ENCODE measurements at regions not wholly inside any gene's neighbourhood (a gene's known extent, or its start where the extent isn't known, plus 50 kb on each side); places are given as distances from the start of the nearest gene placed in this dataset.

DNA sequence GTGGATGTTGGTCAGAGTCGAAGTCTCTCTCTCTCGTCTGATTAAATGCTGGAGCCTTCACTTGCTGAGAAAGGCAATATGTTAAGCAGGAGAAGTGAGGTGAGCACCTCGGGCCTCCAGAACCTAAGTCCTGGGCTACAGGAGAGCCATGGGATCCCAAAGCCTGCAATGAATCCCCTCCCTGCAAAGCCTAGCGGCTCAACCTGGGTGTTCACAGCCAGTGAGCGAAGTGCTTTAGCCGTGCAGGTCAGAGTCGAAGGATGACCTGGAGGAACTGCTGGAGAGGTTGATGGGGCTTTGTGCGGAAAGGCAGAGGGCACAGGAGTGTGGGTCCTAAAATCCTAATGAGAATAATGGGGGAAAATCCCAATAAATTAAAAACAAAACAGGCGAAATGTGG, 267.8 kb downstream of the ENGASE start:
- ATAC-seq (no peak), DNase-seq (no peak)
- intact Hi-C loops (cut with DNase I): no loop called here

- DNase-seq (no peak), ATAC-seq (no peak)
- intact Hi-C loops (cut with DNase I): no loop called here
These were observed 267.2 kb downstream of the ENGASE start for GRCh38 chr17:79341816-79342215.

DNA sequence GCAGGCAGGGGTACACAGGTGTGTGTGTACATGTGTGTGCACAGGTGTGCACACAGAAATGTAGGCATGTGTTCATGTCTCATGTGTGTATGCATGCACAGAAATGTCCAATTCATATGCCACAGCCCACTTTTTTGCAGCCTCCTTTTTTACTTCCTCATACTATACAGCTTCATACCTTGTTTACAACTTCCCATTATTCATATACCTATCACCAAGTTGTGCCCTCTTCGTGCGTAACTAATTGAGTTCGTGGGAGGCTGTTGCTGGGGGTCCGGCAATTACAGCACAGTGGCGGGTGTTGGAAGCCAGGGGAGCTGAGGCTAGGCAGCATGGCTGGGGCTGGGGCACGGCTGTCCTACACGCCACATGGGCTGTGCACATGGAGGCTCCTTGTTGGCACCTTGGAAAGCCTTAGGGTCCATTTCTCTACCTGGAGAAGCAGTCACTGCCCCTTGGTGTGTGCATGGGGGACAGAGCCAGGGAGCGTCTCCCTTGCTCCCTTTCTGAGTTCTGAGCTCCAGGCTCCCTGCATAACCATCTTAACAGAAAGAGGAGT, 266.7 kb downstream of the ENGASE start:
- DNase-seq (no peak), ATAC-seq (no peak)
- intact Hi-C loops (cut with DNase I): no loop called here

GRCh38 chr17:79340333-79341221, 266.0 kb downstream of the ENGASE start:
- ATAC-seq (no peak), DNase-seq (no peak)
- intact Hi-C loops (cut with DNase I): no loop called here

DNA sequence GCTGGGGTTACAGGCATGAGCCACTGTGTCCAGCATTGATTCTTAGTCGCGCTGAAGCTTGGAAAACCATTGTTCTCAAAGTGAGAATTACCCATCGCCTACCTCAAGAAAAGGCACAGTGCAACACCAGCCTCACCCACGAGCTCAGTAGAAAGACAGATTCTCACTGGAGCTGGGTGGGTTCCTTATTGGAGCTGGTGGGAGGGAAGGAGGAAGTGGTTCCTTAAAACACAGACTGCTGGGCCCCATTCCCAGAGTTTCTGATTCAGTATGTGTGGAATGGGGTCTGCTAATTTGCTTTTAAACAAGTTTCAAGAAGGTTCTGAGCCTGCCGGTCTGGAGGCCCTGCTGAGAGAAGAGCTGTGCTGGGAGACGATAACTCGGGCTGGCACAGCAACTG, 264.7 kb downstream of the ENGASE start:
- no peak for DNase-seq

DNA sequence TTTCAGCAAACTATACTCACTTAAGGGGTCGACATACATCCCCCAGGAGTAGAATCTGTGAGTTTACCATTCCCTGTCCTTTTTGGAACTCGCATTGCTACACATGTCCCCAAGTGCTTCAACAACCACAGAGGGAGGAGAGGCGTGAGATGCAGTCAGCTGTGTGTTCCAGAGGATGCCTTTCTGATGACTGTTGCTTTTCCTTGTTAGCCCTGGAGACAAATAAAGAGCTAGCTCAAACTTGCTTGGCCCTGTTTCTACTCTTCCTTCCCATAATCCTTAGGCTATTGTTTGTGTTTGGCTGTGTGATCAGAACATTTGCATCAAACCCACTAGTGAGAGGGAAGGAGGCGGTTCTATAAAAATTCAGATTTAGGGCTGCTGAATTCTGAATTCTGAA, 264.0 kb downstream of the ENGASE start:
- DNase-seq (no peak), ATAC-seq (no peak)
- intact Hi-C loops (cut with DNase I): no loop called here

More for the DNA sequence above, 264.7 kb downstream of the ENGASE start:
- intact Hi-C loops (cut with DNase I): no loop called here
- no peak for ATAC-seq

DNA sequence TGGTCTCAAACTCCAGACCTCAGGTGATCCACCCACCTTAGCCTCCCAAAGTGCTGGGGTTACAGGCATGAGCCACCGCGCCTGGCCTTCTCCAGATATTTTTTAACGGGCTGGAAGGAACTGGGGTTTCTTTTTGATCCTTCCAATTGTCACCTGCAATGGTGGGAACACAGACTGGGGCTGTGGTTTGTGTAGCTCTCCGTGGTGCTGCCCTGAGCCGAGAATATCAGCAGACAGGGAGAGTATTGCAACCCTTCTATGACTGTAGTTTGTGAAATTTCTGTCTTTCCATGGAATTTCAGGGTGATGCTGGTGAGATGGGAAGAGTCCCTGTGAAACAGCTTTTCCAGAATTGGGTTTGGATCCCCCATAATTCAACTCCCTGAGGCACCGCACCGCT, 263.5 kb downstream of the ENGASE start:
- DNase-seq (no peak), ATAC-seq (no peak)
- intact Hi-C loops (cut with DNase I): no loop called here

DNA sequence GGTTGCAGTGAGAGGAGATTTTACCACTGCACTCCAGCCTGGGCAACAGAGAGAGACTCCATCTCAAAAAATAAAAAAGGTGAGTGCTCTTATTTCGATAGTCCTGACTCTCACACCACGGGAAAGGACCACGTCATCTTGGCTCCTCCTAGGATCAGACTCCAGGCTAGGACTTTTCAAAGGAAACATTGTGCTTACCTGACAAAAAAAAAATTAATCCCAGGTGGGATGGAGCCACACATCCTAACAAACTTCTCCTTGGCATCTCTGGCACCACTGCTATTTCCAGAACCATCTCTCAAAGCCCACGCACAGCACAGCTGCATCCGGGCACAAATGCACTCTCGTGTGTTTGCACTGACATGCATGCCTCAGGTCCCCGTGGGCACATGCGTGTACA, 262.4 kb downstream of the ENGASE start:
- DNase-seq (no peak), ATAC-seq (no peak)
- intact Hi-C loops (cut with DNase I): no loop called here

DNA sequence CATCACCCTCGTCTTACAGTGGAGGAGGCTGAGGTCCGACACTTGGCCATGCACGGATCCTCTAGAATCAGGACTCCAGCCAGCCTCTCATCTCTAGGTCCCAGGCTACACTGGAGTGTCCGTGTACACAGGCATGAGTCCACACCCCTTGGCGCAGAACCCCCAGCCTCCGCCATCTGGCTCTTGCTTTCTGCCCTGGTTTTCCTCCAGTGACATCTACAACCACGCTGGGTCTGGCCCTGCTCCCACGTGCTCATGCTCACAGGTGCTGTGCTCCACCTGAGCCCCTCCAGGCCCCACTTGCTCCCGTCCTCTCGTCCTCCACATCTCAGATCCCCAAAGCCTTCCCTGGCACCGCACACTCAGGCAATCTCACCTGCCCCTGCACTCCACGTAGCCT, 260.8 kb downstream of the ENGASE start:
- ATAC-seq (no peak), DNase-seq (no peak)
- intact Hi-C loops (cut with DNase I): no loop called here

DNA sequence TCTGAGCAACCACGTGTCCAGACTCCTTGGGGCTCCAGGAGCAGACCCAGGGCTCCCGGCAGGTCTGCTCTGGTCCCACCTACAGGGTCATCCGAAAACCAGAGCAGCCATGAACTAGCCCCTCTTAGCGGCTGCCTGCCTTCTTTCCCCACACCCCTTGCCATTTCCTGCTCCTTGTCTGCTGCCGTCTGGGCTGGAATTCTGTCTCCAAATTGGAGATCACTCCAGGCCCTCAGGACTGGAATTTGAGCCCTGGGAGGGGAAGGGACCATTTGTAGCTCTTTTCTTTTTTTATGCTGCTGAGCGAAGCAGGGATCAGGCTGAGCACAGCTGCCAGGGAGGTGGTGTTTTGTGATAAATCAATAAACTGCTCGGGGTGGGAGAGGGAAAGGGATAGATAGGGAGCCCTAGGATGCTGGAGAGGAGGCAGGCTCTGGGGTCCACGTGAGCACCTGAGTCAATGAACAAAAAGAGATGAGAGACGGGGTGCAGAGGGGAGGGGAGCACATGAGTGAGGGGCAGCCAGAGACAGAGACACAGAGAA, 257.5 kb downstream of the ENGASE start:
- ATAC-seq (no peak), DNase-seq (no peak)
- intact Hi-C loops (cut with DNase I): no loop called here

DNA sequence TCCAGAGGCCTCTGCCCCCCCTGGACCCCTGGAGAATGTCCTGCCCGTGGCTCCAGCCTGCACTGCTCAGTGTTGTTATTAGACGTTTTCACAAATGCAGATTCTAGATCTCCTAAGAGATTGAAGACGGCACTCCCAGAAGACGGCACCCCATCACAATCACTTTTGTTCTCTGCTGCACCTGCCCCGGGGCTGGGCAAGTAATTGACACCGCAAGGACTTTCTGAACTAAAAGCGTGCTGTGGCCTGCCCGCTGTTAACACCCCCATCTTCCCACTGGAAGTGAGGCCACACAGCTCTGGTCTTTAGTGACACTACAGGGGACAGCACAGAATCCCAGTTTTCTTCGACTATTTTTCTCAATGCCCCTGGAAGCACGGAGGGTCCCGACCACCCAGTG, 256.9 kb downstream of the ENGASE start:
- no peak for DNase-seq
- ATAC-seq: no peak
- intact Hi-C loops (cut with DNase I): no loop called here

- no peak for DNase-seq
- ATAC-seq: no peak
- intact Hi-C loops (cut with DNase I): no loop called here
These were observed 256.1 kb downstream of the ENGASE start for GRCh38 chr17:79330696-79331095.

GRCh38 chr17:79330229-79330628, 255.6 kb downstream of the ENGASE start:
- intact Hi-C loops (cut with DNase I): no loop called here
- no peak for ATAC-seq
- no peak for DNase-seq

GRCh38 chr17:79326814-79327213, 252.2 kb downstream of the ENGASE start:
- intact Hi-C loops (cut with DNase I): no loop called here
- no peak for DNase-seq
- no peak for ATAC-seq

DNA sequence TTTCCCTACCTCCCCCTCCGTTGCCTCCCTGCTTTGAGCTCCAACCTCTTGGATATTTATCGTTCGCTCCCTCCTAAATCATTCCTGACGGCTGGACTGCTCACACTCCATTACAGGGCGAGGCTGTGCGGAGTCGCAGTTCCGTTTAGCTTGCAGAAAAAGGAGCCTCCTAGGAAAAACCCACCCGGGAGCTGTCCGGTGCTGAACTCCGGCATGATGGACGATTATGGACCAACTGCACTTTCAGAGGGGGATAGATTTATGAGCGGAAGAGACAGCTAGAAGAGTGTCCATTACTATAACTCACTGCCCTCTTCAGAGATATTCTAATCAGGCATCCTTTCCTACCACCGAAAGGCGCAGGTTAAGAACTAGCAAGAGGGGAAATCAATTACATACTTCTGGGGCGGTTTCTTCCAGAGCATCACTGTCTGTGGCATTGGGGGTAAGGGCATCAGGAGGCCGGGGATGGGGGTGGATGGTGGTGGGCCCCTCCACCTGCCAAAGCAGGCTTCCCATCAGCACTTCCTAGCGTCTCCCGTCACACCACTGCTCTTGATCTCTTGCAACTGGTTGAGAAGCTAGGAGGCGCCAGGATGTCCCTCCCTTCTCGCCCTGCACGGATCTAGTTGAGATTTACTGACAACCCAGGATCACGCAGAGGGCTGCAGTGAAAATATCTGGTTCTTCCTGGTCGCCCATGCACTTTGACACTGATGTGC, 251.2 kb downstream of the ENGASE start:
- intact Hi-C loops (cut with DNase I): no loop called here
- DNase-seq (no peak), ATAC-seq (no peak)

- intact Hi-C loops (cut with DNase I): no loop called here
- DNase-seq: no peak
- no peak for ATAC-seq
These were observed 249.6 kb downstream of the ENGASE start for GRCh38 chr17:79324194-79324593.

GRCh38 chr17:79323566-79323965, 248.9 kb downstream of the ENGASE start:
- intact Hi-C loops (cut with DNase I): no loop called here
- DNase-seq: no peak
- ATAC-seq: no peak

DNA sequence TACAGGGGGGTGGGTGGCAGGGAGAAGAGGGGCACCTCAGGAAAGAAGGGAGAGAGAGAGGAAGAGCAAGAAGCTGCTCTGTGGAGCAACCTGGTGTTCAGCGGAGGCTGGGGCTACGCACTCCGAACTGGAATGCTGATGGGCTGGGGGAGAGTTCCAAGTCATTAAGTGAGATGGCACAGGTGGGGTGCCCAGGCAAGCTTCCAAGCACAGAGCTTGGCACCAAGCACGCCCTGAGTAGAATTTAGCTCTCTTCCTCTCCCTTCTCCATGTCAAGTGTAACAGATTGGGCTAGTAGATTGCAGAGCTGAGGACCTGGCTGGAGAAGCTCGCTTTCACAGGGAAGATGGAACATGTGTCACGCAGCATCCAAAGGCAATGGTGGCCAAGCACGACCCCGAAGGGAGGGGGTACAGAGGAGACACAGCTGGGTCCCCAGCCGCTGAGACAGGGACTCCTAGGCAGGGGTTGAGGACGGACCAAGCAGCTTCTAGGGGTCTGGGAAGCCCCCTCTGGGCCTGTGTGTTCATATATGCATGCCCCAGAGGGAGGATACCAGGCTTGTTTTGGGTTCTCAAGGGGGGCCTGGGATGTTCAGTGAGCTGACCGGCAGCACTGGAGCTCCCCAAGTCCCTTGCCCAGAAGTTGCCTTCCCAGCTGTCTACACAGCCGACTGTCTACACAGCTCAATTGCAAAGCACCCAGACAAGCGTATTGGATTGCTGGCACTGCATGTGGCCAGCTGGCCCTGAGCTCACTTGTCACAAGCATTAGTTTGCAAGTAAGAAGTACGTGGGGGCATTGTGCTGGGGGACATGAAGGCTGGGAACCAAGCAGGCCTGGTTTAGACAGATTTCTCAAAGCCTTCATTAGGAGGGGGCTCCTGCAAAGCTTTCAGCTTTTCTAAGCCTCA, 247.8 kb downstream of the ENGASE start:
- intact Hi-C loops (cut with DNase I): no loop called here
- ATAC-seq (no peak), DNase-seq (no peak)

DNA sequence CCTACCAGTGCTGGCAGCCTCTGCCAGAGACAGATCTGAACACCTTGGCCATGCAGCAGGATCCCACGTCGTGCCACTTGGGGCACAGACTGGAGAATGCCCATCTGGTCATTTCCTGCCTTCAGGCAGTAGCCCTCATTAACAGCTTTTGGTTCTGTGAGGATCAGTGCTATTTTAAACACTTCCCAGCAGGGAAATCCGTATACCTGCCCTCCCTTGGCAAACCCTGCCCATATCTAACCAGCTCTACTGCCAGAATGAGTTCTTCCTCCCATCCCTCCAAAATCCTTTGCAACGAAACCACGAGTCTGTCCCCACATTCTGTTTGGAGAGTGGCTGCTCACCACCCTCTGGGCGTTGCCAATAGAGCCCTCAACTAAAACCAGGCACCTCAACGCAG, 245.7 kb downstream of the ENGASE start:
- intact Hi-C loops (cut with DNase I): no loop called here

More for the DNA sequence above, 245.7 kb downstream of the ENGASE start:
- DNase-seq (no peak), ATAC-seq (no peak)

Measured in left cardiac atrium (tissue), 4 donors.